HepG2 (cell line): ENCODE measurements at regions not wholly inside any gene's neighbourhood (a gene's known extent, or its start where the extent isn't known, plus 50 kb on each side); places are given as distances from the start of the nearest gene placed in this dataset.
A peak's percentile ranks its signal among the peaks of the same experiment; 100 is the strongest.

ENCODE experiments used
- BCL6 ChIP-seq: IDR thresholded peaks from 2 replicates; pipeline ENCODE4 v1.6.1; 2016; ENCODE audit warnings: missing genetic modification reagents, missing compliant biosample characterization
- CEBPB ChIP-seq: IDR thresholded peaks from 2 replicates; pipeline ENCODE4 v1.6.1; 2011; ENCODE audit warnings: low read depth, low read length, improper control_type of control experiment, borderline replicate concordance
- FOSL2 ChIP-seq: sonication (generic); formaldehyde crosslinking; IDR thresholded peaks from 2 replicates; pipeline ENCODE4 v1.4.0; 2020; ENCODE audit warnings: missing genetic modification reagents
- FOXA1 ChIP-seq, 2 experiments: fragments of 450-650 bp in 1 of 2; sonication (generic) in 1 of 2; formaldehyde crosslinking in 1 of 2; IDR thresholded peaks; 2 replicates each; pipeline versions ENCODE4 v1.4.0 to v1.6.1; 2016 to 2020; ENCODE audit warnings: missing genetic modification reagents in 1 of 2
- HHEX ChIP-seq: IDR thresholded peaks from 2 replicates; pipeline ENCODE4 v1.6.1; 2016; ENCODE audit warnings: control low read depth
- HNF4A ChIP-seq: sonication (generic); formaldehyde crosslinking; IDR thresholded peaks from 2 replicates; pipeline ENCODE4 v1.4.0; 2020; ENCODE audit warnings: missing genetic modification reagents
- HNF4G ChIP-seq, 2 experiments: sonication (generic) in 1 of 2; formaldehyde crosslinking in 1 of 2; IDR thresholded peaks; 2 replicates each; pipeline versions ENCODE4 v1.4.0 to v1.6.1; 2011 to 2020; ENCODE audit warnings: borderline replicate concordance in 2 of 2, low read depth in 2 of 2, mild to moderate bottlenecking in 2 of 2, low read length in 1 of 2, missing genetic modification reagents in 1 of 2, moderate library complexity in 1 of 2
- HOMEZ ChIP-seq: IDR thresholded peaks from 2 replicates; pipeline ENCODE4 v1.6.1; 2016; ENCODE audit warnings: low read depth
- MAFG ChIP-seq: sonication (generic); formaldehyde crosslinking; IDR thresholded peaks from 2 replicates; pipeline ENCODE4 v1.5.1; 2020; ENCODE audit warnings: mild to moderate bottlenecking, missing genetic modification reagents
- NR3C1 ChIP-seq: sonication (generic); formaldehyde crosslinking; IDR thresholded peaks from 2 replicates; pipeline ENCODE4 v1.4.0; 2020; ENCODE audit warnings: missing genetic modification reagents
- RARA ChIP-seq: IDR thresholded peaks from 2 replicates; pipeline ENCODE4 v1.6.1; 2016; ENCODE audit warnings: missing genetic modification reagents, missing compliant biosample characterization
- RERE ChIP-seq: IDR thresholded peaks from 2 replicates; pipeline ENCODE4 v1.6.1; 2016; ENCODE audit warnings: low read depth, missing genetic modification reagents, missing compliant biosample characterization
- RNF219 ChIP-seq: sonication (generic); formaldehyde crosslinking; IDR thresholded peaks from 2 replicates; pipeline ENCODE4 v1.5.0; 2020; ENCODE audit warnings: mild to moderate bottlenecking, missing genetic modification reagents
- TCF7 ChIP-seq: sonication (generic); IDR thresholded peaks from 2 replicates; pipeline ENCODE4 v1.6.1; 2016; ENCODE audit warnings: antibody characterized with exemption, low read depth
- TEAD3 ChIP-seq: optimal IDR thresholded peaks from 2 replicates; pipeline ENCODE3; 2016; ENCODE audit warnings: borderline replicate concordance
- ZNF589 ChIP-seq: sonication (generic); formaldehyde crosslinking; conservative IDR thresholded peaks from 2 replicates; pipeline ENCODE4 v1.8.0; 2022; ENCODE audit warnings: mild to moderate bottlenecking, moderate library complexity, missing genetic modification reagents
- ZXDC ChIP-seq: sonication (generic); formaldehyde crosslinking; IDR thresholded peaks from 2 replicates; pipeline ENCODE4 v1.5.0; 2020; ENCODE audit warnings: mild to moderate bottlenecking, missing genetic modification reagents

GRCh38 chr18:57927511-57927910, 116.5 kb upstream of the NEDD4L start (continued):
- peak; percentile 27; the same call in 1 of the 2 replicates for TF ChIP-seq HNF4G (IDR thresholded peaks at IDR 0.05; ENCODE audit: borderline replicate concordance, low read depth, low read length)
- no peak for TF ChIP-seq HNF4G (CRISPR knock-in tag; IDR thresholded peaks at IDR 0.05; ENCODE audit: borderline replicate concordance, low read depth)
- TF ChIP-seq CEBPB, result peak; percentile 94
- peak; percentile 26; the same call in 1 of the 2 replicates for TF ChIP-seq RARA (CRISPR knock-in tag)
- TF ChIP-seq HHEX (CRISPR knock-in tag), result peak; percentile 84
- TF ChIP-seq FOXA1 (IDR thresholded peaks at IDR 0.05), result no peak
- TF ChIP-seq FOXA1 (CRISPR knock-in tag; IDR thresholded peaks at IDR 0.05), result peak; percentile 73
- TF ChIP-seq HNF4A (CRISPR knock-in tag), result peak; percentile 43; the same call in 1 of the 2 replicates
- TF ChIP-seq RNF219, result no peak
- TF ChIP-seq FOSL2 (CRISPR knock-in tag), result 0 out of 2 replicates have a peak, but pooled peaks have one; percentile 14
- TF ChIP-seq ZXDC, result no peak
- 0 out of 2 replicates have a peak, but pooled peaks have one; percentile 22 for TF ChIP-seq RERE (CRISPR knock-in tag)
- TF ChIP-seq TEAD3, result peak; percentile 38
- TF ChIP-seq NR3C1 (CRISPR knock-in tag), result no peak
- TF ChIP-seq BCL6 (CRISPR knock-in tag), result peak; percentile 93
- 0 out of 2 replicates have a peak, but pooled peaks have one; percentile 21 for TF ChIP-seq HOMEZ (CRISPR knock-in tag)
- 0 out of 2 replicates have a peak, but pooled peaks have one; percentile 11 for TF ChIP-seq TCF7
- no peak for TF ChIP-seq ZNF589
- TF ChIP-seq MAFG (CRISPR knock-in tag), result no peak
